HG02798 (cell line): ENCODE measurements at regions not wholly inside any gene's neighbourhood (a gene's known extent, or its start where the extent isn't known, plus 50 kb on each side); places are given as distances from the start of the nearest gene placed in this dataset.

Source experiments
- ATAC-seq: cut with Tn5 transposase; IDR thresholded peaks from one replicate; pipeline ENCODE4 v1.9.1; 2021; ENCODE audit warnings: mild to moderate bottlenecking; ENCODE audit not compliant: unreplicated experiment, poor library complexity

GRCh38 chrX:9310616-9311015, 154.2 kb upstream of the TBL1X start:
- no peak for ATAC-seq

- ATAC-seq, result no peak
Observed at GRCh38 chrX:9311421-9312160, 153.3 kb upstream of the TBL1X start.

- ATAC-seq, result peak; percentile 60
Observed at GRCh38 chrX:9312922-9313867, 151.7 kb upstream of the TBL1X start.

GRCh38 chrX:9315086-9315485, 149.8 kb upstream of the TBL1X start:
- no peak for ATAC-seq

GRCh38 chrX:9316096-9316495, 148.8 kb upstream of the TBL1X start:
- ATAC-seq, result no peak

GRCh38 chrX:9317176-9317575, 147.7 kb upstream of the TBL1X start:
- no peak for ATAC-seq

- no peak for ATAC-seq
Observed at GRCh38 chrX:9318213-9318612, 146.6 kb upstream of the TBL1X start.

- no peak for ATAC-seq
Observed at GRCh38 chrX:9318766-9319165, 146.1 kb upstream of the TBL1X start.

GRCh38 chrX:9320940-9321339, 143.9 kb upstream of the TBL1X start:
- ATAC-seq, result no peak

- no peak for ATAC-seq
Observed at GRCh38 chrX:9324676-9325075, 140.2 kb upstream of the TBL1X start.

GRCh38 chrX:9326369-9326768, 138.5 kb upstream of the TBL1X start:
- no peak for ATAC-seq

- ATAC-seq, result no peak
Observed at GRCh38 chrX:9327086-9327746, 137.6 kb upstream of the TBL1X start.

- no peak for ATAC-seq
Observed at GRCh38 chrX:9327747-9328145, 137.1 kb upstream of the TBL1X start.

- no peak for ATAC-seq
Observed at GRCh38 chrX:9329056-9329455, 135.8 kb upstream of the TBL1X start.

GRCh38 chrX:9330249-9330982, 134.4 kb upstream of the TBL1X start:
- ATAC-seq, result no peak

GRCh38 chrX:9333873-9334560, 130.8 kb upstream of the TBL1X start:
- ATAC-seq, result no peak

- ATAC-seq, result no peak
Observed at GRCh38 chrX:9335251-9335650, 129.6 kb upstream of the TBL1X start.

- ATAC-seq, result no peak
Observed at GRCh38 chrX:9336456-9336855, 128.4 kb upstream of the TBL1X start.

GRCh38 chrX:9337046-9337445, 127.8 kb upstream of the TBL1X start:
- no peak for ATAC-seq

GRCh38 chrX:9338986-9339385, 125.9 kb upstream of the TBL1X start:
- ATAC-seq, result no peak
